DMS53 treated with DMSO at 0.1 percent for 48 hours (cell line): ENCODE measurements at regions not wholly inside any gene's neighbourhood (a gene's known extent, or its start where the extent isn't known, plus 50 kb on each side); places are given as distances from the start of the nearest gene placed in this dataset.
"Not testable (repeated sequence)": the region's sequence is repeated elsewhere in the genome, so short reads cannot be mapped to it uniquely, and the experiment has no call there.

Experiments
- DNase-seq: peaks from one replicate; lab custom pipeline; 2025; ENCODE audit not compliant: unreplicated experiment; lab: John Stamatoyannopoulos, UW

DNA sequence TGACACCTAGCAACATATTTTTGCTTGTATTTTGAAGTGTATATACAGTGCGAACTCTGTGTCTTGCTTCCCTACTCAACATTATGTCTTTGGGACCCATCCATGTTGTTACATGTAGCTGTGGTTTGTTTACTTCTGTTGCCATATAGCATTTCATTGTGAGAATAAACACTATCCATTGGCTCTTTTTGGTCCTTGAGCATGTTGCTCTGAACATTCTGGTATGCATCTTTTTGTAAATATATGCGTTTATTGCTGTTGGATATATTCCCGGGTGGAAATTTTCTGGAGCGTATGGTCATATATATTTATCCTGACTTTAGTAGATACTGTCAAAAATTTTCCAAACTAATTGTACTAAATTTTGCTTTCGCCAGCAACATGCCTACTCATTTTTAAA is 222.5 kb upstream of the SPTLC3 start:
- no peak for DNase-seq

DNA sequence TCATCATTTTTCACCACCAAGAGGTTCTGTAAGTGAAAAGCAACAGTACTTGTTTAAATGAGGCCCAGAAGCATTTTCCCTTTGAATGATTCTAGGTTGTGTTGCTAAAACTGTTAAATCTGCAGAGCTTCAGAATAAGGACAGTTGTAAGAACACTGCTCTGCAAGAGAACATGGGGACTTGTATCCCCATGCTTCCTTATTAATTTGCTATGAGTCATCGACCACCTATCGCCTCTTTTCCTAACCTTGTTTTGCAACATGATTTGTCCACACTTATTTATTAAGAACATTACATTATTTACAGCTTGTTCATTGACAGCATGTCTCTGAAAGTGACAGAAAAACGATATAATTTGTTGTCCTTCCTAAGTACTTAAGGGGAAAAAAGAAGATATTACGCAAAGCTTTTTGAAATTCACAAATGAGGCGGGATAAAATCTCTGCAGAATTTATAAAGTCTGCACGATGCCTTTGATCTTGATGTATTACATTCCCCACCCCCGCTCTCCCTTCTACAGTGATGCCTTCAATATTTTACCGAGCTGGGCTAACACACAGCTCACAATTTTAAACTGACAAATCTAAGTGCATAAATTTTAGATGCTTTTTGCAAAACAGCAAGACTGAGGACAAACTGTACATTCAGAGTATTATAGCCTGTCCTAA is 220.0 kb upstream of the SPTLC3 start:
- no peak for DNase-seq

- DNase-seq, result no peak
Measured at GRCh38 chr20:12790859-12791258, 217.9 kb upstream of the SPTLC3 start.

GRCh38 chr20:12798286-12798685 is 210.5 kb upstream of the SPTLC3 start:
- no peak for DNase-seq

GRCh38 chr20:12808006-12808567 is 200.7 kb upstream of the SPTLC3 start:
- DNase-seq, result peak; percentile 63

GRCh38 chr20:12815231-12815768 is 193.5 kb upstream of the SPTLC3 start:
- DNase-seq, result no peak

- DNase-seq, result no peak
Measured at GRCh38 chr20:12815778-12816408, 192.9 kb upstream of the SPTLC3 start.

DNA sequence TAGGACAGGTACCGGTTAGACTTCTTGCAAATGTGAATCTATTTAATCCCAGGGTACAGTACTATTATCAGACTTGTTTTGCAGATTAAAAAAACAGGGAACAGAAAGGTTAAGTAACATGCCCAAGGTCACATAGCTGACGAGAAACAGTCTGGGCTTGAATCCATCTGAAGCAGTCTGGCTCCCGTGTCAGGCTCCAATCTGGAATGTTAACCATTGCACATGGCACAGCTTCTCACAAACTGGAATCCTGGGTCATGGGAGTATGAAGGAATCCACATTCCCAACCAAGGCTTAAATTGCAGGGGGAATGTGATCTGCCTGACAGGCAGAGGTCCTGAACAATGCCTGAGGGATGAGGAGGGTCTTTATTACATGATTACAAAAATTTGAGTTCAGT is 187.5 kb upstream of the SPTLC3 start:
- no peak for DNase-seq

DNA sequence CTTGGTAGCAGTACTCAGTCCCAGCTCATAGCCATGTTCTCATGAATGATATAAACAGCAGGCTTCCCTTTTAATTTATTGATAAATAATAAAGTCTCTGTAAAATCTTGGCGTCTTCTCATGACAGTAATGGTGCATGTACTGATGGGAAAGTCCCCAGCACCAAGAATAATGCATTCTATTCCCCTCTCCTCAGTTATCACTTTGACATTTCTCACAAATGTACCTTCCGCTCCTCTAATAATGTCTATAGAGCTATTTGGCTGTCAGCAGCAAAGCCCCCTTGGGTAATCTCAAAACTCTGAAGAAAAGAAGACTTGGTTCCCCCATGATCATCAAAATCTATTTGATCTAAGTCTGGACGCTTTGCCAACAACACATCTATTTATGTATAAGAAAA is 185.0 kb upstream of the SPTLC3 start:
- no peak for DNase-seq

DNA sequence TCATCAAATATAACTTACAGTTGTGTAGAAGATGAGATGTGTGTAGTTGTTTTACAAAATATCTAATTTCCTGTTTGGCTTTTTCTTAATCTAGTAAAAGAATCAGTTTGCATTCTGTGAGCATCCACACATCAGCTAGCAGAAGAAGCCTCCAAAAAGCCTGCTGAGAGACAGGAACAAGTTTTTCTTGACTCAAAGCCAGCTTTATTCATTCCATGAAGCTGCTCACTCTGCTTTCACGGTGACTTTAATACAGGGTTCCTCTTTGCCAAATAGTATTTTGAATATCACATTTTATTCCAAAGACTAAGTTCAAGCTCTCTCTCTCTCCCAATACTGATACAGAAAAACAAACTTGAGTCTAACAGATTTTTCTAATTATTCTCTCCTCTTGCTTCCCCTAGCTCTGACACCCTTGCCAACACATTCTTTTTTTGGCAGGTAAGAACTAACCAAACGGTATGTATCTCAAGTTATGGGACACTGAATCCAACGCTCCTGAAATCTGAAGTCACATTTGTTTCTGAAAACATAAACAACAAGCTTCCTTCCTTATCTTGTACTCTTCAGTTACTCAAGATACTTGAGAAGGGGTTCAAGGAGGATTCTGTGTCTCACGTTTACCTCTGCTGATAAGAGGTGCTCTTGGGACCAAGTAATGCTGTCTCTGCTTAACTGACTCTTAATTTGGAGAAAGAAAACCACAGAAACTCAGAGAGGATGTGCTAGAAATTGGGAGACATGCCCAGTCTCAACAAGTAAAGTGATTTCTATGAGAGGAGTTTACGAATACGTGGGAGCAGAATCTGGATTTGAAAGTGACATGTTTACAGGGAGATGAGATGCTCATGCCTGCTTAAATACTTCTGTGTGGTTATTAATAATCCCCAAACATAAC is 184.2 kb upstream of the SPTLC3 start:
- no peak for DNase-seq

GRCh38 chr20:12825226-12825595 is 183.6 kb upstream of the SPTLC3 start:
- DNase-seq, result no peak

- DNase-seq, result peak; percentile 31
Measured at GRCh38 chr20:12827816-12828385, 180.9 kb upstream of the SPTLC3 start.

- DNase-seq, result no peak
Measured at GRCh38 chr20:12829170-12829569, 179.6 kb upstream of the SPTLC3 start.

DNA sequence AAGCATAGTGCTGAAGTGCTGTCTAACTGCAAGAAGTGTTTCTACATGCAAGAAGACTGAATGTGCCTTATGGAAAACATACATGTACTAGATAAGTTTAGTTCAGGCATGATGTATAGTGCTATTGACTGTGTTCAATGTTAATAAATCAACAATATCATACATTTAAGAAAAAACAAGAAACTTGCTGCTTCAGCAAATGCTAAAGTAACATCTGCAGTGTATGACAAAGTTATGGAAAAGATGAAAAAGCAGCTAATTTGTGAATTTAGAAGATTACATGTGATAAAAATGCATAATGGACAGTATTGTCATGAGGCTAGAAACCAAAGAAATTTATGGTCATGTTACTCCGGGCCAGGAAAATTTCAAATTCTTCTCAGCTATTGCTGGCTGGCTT is 174.9 kb upstream of the SPTLC3 start:
- no peak for DNase-seq

GRCh38 chr20:12835999-12836398 is 172.8 kb upstream of the SPTLC3 start:
- DNase-seq, result no peak

DNA sequence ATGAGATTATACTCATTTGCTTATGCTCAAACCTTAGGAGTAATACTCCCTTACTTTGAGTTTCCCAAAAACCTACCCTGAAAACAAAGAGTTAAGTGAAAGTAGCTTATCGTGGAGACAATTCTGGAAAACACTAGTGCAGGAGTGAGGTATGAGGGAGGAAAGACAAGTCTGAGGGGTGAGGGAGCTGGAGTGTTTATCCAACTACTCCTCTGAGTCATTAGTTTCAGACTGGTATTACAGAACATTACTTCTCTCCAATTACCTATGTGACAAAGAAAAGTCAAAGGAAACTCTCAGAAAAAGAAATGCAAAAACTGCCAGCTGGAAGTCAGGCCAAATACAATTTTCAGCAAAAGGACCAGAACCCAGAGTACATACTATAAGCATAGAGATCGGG is 171.1 kb upstream of the SPTLC3 start:
- no peak for DNase-seq

DNA sequence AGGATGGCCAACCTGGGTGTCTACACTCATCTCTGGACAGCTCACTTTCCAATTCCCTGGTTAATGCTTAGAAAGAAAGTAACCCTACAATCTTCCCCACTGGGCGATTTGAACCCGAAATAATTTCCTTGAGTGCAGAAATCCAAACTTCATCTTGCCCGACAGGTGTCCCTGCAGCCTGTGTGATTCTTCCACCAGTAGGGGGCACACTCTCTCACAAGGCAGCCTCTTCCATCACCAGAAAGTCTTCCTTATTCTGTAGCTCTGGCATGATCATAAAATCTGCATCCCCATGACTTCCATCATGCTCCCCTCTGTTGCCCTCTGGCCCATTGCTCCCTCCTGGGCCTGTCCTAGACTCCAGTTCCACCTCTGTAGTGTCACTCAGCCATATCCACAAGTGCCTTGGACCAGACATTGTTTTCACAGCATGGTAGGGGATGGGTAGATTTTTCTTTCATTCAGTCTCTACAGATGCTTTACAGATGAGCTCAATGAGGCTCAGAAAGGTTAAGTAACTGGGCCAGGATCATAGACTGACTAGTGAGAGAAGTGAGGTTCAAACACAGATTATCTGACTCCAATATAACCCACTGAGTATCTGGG is 170.4 kb upstream of the SPTLC3 start:
- DNase-seq, result no peak

DNA sequence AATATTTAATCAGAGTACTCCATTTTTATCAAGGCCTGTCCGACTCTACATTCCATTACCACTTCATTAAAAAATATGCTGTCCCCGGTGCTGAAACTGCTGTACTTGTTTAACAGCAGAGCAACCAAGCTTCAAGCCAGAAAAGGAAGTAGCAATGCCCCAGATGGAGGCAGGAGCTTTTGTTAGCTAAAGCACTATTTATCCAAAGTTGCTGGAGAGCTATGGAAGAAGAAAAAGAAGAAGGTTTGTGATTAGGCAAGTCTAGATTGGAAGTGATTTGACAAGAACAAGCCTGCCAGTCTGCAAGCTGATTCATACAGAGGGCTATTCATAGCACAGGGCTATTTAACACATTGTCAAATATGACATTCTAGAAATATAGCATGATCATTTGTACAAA is 160.9 kb upstream of the SPTLC3 start:
- no peak for DNase-seq

DNA sequence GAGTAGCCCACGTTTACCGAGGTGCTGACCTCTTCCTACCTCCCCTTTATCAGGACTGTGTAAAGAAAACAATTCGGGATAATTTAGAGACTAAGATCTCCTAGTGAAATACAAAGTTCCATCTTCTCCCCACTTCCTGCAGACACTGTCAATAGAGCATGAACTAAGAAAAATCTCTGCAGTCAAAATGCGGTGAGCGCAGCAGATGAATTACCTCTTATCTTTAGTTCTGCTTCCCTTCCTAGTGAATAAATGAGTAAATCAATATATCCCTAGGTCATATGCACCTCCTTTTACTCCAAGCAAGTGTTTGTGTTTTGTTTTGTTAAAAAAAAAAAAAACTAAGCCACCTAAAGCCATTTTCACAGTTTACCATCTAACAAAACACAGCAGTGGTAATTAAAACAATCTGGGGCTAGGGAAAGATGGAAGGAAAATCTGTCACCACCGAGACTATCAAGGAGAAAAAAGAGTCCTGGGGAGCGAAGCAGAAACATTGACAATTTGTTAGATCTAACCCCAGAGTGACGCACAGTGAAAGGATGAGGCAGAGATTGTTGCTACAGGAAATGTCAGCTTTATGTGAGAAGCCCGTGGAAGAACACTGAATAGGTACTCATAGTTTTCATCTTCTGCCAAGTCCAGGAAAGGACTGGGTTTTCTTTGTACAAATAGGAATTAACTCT is 159.4 kb upstream of the SPTLC3 start:
- no peak for DNase-seq

- not testable (repeated sequence) for DNase-seq
Measured at GRCh38 chr20:12857643-12858042, 151.1 kb upstream of the SPTLC3 start.
